ENCODE measurements at regions not wholly inside any gene's neighbourhood (a gene's known extent, or its start where the extent isn't known, plus 50 kb on each side); places are given as distances from the start of the nearest gene placed in this dataset.

DNA sequence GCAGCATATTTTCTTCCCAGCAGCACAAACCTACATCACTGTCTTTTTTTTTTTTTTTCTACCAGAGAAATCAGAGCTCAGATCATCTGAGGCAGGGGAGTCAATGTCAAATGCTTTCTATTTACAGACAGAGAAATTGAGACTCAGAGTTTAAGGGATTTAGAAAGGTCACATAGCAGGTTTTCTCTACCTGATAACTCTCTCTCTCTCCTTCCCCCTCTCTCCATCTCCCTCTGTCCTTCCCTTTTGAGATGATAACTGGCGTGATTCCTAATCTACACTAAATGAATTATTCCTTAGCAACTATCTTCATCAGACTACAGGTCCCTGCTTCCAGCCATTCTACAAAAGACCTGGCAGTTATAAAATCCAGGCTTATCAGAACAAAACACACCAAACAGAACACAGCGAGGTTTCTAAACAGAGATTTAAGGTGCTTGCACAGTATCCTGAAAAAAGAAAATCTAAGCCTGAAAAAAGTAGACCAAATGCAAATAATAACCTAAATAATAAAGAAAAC is 161.6 kb upstream of the PKDCC start:
- TF ChIP-seq CTCF (IDR thresholded peaks at IDR 0.05) (no peak), POLR2A (IDR thresholded peaks at IDR 0.05) (no peak)
